ENCODE measurements at regions not wholly inside any gene's neighbourhood (a gene's known extent, or its start where the extent isn't known, plus 50 kb on each side); places are given as distances from the start of the nearest gene placed in this dataset.

DNA sequence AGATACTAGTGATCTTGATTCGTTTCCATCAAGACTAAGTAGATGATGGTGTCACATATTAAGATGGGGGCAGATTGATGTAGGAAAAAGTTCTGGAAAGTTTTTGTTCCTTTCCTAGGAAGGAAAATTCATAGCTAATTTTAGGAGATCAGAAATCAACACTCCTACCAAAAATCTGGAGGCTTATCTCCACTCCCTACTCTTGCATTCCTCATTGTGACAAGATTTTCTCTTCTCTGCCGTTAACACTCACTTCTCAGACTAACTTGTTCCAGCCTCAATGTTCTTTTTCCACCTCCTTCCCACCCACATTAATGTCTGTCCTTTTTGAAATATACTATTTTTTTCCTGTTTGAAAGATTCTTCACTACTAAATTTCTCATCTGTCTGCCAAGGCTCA, 851.9 kb upstream of the GHITM start:
- no peaks in the 10 kb centered on the region for H3K36me3 ChIP-seq
- no peak overlapping the region for H3K4me3 ChIP-seq
- intact Hi-C loops (cut with DNase I) = no loop called here
- H3K9me3 ChIP-seq = no peaks in the 10 kb centered on the region
- no peaks in the 10 kb centered on the region for H3K27me3 ChIP-seq
- H3K27ac ChIP-seq = no peak overlapping the region
- WGBS, 3 donors = 52 to 66% (median 66%) methylated on average over 2 of the region's 2 CpGs
- TF ChIP-seq EP300 (IDR thresholded peaks at IDR 0.05) = no peak
- TF ChIP-seq POLR2A (IDR thresholded peaks at IDR 0.05) = no peak
- TF ChIP-seq, protein P1, sequence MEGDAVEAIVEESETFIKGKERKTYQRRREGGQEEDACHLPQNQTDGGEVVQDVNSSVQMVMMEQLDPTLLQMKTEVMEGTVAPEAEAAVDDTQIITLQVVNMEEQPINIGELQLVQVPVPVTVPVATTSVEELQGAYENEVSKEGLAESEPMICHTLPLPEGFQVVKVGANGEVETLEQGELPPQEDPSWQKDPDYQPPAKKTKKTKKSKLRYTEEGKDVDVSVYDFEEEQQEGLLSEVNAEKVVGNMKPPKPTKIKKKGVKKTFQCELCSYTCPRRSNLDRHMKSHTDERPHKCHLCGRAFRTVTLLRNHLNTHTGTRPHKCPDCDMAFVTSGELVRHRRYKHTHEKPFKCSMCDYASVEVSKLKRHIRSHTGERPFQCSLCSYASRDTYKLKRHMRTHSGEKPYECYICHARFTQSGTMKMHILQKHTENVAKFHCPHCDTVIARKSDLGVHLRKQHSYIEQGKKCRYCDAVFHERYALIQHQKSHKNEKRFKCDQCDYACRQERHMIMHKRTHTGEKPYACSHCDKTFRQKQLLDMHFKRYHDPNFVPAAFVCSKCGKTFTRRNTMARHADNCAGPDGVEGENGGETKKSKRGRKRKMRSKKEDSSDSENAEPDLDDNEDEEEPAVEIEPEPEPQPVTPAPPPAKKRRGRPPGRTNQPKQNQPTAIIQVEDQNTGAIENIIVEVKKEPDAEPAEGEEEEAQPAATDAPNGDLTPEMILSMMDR (IDR thresholded peaks at IDR 0.05) = no peak
- no peaks in the 10 kb centered on the region for H3K4me1 ChIP-seq (ENCODE audit: insufficient read depth)
- no peak for DNase-seq

DNA sequence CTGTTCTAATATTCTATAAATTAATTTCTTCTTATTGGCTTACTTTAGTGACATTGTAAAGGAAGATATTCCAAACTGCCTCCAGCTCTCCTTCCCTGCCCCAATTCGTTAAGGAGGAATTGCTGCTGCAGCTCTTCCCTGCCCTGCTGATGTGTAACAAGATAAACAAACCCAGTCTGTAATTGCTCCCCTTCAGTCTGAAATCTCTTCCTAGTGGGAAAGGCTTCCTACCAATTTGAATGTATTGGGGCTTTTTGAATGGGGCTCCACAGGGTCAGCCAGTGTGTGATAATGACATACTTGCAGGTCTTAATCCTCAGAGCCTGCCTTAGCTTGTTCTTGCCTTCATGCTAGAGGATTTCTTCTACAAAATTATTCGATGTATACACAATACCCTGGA, 849.9 kb upstream of the GHITM start:
- H3K27me3 ChIP-seq = no peaks in the 10 kb centered on the region
- no peaks in the 10 kb centered on the region for H3K9me3 ChIP-seq
- no peak overlapping the region for H3K4me3 ChIP-seq
- no peak overlapping the region for H3K27ac ChIP-seq
- DNase-seq = no peak
- intact Hi-C loops (cut with DNase I) = no loop called here
- no peaks in the 10 kb centered on the region for H3K36me3 ChIP-seq
- no peaks in the 10 kb centered on the region for H3K4me1 ChIP-seq (ENCODE audit: insufficient read depth)
- TF ChIP-seq EP300 (IDR thresholded peaks at IDR 0.05) = no peak
- no peak for TF ChIP-seq POLR2A (IDR thresholded peaks at IDR 0.05)
- TF ChIP-seq, protein P1 (IDR thresholded peaks at IDR 0.05) = no peak
- WGBS, 3 donors = 73 to 77% (median 75%) methylated on average over 2 of the region's 2 CpGs

DNA sequence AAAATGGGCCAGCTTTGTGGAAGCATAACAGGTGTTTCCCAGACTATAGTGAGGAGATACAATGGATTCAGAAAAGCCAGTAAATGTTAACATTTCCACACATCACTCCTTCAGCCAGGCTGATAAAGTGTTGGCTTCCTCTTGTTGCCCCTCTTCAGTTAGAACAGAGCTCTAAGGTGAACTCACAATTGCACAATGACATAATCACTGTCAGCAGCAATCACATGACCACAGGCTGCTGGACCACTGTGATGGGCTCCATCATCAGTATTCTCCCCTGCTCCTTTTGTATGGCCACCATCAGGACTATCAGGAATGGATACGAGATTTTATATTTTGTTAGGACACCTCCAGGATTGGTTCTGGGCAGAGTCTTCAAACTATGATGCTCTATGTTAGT, 849.4 kb upstream of the GHITM start:
- H3K4me1 ChIP-seq (ENCODE audit: insufficient read depth) = no peaks in the 10 kb centered on the region
- H3K36me3 ChIP-seq = no peaks in the 10 kb centered on the region
- TF ChIP-seq, protein P1 (IDR thresholded peaks at IDR 0.05) = no peak
- TF ChIP-seq POLR2A (IDR thresholded peaks at IDR 0.05) = no peak
- intact Hi-C loops (cut with DNase I) = no loop called here
- H3K27me3 ChIP-seq = no peaks in the 10 kb centered on the region
- 88 to 94% (median 89%) methylated on average over 1 of the region's 1 CpG for WGBS, 3 donors
- no peaks in the 10 kb centered on the region for H3K9me3 ChIP-seq
- no peak overlapping the region for H3K4me3 ChIP-seq
- DNase-seq = no peak
- no peak overlapping the region for H3K27ac ChIP-seq

- Histone ChIP-seq H3K4me1 (ENCODE audit: insufficient read depth) (no peaks in the 10 kb centered on the region), H3K27ac (no peak overlapping the region), H3K27me3 (no peaks in the 10 kb centered on the region), H3K4me3 (no peak overlapping the region), H3K36me3 (no peaks in the 10 kb centered on the region), H3K9me3 (no peaks in the 10 kb centered on the region)
- no peak for TF ChIP-seq POLR2A (IDR thresholded peaks at IDR 0.05)
- TF ChIP-seq EP300 (IDR thresholded peaks at IDR 0.05) = no peak
- TF ChIP-seq, protein P1 (IDR thresholded peaks at IDR 0.05) = no peak
- 91 to 94% (median 94%) methylated on average over 2 of the region's 2 CpGs for WGBS, 3 donors
- DNase-seq = no peak
- intact Hi-C loops (cut with DNase I) = no loop called here
Measured at GRCh38 chr10:83301732-83302131, 837.6 kb upstream of the GHITM start.

GRCh38 chr10:83302623-83303022, 836.7 kb upstream of the GHITM start:
- Histone ChIP-seq H3K27ac (no peak overlapping the region), H3K9me3 (no peaks in the 10 kb centered on the region), H3K27me3 (no peaks in the 10 kb centered on the region), H3K4me1 (ENCODE audit: insufficient read depth) (no peaks in the 10 kb centered on the region), H3K4me3 (no peak overlapping the region), H3K36me3 (no peaks in the 10 kb centered on the region)
- intact Hi-C loops (cut with DNase I) = no loop called here
- 76 to 89% (median 76%) methylated on average over 1 of the region's 1 CpG for WGBS, 3 donors
- TF ChIP-seq POLR2A (IDR thresholded peaks at IDR 0.05) (no peak), EP300 (IDR thresholded peaks at IDR 0.05) (no peak)
- TF ChIP-seq, protein P1 (IDR thresholded peaks at IDR 0.05) = no peak
- no peak for DNase-seq
